ENCODE measurements at regions not wholly inside any gene's neighbourhood (a gene's known extent, or its start where the extent isn't known, plus 50 kb on each side); places are given as distances from the start of the nearest gene placed in this dataset.

DNA sequence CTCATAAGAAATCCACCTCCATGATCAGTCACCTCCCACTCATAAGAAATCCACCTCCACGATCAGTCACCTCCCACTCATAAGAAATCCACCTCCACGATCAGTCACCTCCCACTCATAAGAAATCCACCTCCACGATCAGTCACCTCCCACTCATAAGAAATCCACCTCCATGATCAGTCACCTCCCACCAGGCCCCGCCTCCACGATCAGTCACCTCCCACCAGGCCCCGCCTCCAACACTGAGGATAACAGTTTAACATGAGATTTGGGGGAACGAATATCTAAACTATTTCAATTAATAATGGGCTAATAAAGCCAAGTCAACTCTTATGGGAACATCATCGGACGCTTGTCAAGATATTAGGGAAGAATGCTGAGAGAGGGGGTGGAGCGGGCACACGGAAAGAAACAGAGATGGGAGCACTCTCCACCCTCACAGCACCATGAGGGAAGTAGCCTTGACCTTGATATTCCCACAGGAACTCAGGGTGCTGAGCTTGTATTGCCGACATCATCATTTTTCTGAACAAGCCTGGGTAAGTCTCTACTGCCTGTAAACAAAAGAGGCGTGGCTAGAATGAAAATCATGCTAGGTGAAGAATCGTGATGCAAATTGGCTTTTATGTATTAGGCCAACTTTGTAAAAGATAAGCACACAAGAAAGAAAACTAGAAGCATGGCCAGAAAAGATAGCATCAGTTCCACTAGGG lies 303.5 kb upstream of the KLF6 start:
- DNase-seq, result no peak

DNA sequence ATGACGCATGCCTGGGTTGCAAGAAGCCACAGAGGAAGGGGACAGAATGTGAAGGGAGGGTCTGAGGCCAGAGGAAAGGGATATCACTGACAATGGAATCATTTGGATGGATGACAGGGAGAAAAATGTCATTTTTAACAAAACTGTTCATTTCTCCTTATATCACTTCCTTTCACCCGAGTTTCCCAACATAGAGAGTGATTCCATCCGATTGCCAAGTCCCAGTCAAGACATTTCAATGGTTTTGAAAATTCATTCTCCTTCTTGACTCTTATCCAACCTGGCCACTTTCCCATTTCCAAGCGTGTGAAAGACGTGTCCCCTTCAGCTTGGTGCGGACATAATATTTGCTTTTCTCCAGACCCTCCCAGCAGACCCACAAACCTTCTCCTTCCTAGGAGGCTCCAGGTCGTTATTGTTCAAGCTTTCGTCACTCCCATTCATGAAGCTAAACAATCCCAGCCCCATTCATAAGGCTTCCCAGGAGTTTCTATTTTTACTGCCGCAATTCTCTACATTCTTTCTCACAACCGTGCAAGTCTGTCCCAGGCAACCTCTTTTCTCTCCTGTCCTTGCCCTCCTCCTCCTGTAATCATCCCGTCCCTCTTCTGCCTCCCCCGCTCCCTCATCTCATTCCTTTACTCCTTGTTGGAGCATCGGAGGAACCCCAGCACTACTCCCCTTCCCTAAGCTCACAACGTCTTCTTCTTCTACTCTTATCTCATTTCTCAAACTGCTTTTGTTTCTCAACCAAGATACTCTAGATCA lies 301.3 kb upstream of the KLF6 start:
- no peak for DNase-seq

DNA sequence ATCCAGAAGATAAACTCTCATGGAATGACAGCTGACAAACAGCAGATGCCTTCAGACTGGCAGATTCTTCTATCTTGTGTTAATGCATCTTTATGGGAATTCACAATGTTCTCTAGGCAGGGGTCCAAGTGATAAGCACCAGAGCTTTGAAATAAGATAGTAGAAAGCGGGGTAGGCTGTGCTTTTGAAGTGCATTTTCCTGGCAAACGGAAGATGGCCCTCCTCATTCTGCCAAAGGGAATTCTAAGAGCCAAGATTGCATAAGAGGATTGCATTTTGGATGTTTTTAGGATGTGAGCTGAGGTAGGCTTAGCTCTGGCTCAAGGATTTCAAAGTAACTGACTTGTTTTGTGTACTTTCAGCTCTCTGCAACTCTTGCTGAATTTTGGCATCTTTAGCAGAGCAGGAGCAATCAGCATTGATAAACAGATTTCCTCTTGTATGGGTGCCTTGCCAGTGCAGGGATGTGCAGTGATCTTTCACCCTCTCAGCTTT lies 298.5 kb upstream of the KLF6 start:
- no peak for DNase-seq

DNA sequence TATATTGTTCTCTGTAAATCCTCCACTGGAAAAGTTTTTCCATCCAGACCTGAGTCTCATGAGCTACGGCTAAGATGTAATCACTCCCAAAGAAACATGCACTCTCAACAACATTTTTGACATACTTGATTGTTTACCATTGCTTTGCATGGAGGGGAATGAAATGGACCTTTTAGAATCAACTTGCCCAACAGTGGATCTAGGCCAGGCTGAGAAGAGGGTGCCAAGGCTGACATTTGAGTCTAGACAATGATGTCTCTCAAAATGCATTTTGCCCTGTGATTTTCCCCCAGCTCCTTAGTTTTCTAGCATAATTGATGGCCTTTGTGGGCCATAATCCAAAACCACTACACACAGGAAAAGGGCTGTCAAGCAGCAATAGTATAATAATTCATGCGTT lies 297.9 kb upstream of the KLF6 start:
- no peak for DNase-seq

DNA sequence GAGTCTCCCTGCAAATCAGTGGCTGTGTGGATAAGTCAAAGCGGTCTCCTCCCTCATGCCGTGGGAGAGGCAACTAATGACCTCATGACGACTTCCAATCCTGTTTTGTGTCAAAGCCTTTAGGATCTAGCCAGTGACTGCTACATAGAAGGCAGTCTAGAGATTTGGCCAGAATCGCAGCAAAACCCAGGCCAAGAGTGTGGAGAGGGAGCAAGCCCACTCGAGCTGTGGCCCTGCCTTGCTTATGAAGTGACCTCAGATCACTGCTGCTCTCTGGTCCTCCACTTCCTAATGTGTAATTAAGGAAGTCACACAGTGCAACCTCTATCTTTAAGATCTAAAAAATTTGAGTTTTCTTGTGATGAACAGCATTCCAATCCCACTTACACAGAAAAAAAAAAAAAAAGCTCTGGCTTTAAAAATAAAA lies 296.7 kb upstream of the KLF6 start:
- DNase-seq, result no peak

DNA sequence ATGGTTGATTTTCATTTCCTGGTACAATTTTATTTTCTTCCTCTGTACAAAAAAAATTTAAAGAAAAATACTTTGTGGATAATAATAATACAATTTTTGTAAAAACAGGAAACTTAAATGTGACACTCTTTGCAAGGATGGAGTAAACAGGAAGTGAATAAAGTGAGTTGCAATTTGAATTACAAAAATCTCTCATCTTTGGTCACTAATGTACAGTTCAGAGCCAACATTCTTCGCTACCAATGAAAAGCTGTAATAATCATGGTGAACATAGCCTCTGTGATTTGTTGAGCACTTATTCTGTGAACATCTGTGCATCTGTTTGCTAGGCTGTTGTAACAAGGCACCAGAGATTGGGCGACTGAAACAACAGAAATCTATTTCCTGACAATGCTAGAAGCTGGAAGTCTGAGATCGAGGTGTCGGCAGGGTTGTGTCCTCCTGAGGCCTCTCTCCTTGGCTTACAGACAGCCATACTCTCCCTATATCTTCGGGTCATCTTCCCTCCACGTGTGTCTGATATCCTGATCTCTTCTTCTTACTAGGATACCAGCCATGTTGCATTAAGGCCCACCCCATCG lies 295.3 kb upstream of the KLF6 start:
- no peak for DNase-seq

DNA sequence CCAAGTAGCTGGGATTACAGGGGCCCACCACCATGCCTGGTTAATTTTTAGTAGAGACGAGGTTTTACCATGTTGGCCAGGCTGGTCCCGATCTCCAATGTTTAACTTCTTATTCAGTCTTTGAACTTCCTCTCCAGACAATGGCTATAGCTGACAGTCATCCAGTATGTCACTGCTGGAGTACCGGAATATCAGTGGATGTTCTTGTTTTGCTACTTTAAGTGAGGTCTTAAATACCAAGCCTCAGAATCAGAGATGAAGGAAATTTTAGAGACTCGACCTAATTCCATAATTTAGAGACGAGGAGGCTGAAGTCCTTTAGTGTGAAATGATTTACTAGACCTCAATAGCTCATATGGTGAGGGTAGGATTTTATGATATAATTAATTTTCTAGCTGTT lies 294.8 kb upstream of the KLF6 start:
- DNase-seq, result no peak

DNA sequence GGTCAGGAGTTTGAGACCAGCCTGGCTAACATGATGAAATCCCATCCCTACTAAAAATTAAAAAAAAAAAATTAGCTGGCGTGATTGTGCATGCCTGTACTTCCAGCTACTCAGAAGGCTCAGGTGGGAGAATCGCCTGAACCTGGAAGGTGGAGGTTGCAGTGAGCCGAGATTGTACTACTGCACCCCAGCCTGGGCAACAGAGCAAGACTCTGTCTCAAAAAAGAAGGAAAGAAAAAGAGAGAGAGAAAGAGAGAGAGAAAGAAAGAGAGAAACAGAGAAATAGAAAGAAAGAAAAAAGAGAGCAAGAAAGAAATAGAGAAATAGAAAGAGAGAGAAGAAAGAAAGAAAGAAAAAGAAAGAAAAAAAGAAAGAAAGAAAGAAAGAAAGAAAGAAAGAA lies 292.8 kb upstream of the KLF6 start:
- no peak for DNase-seq

DNA sequence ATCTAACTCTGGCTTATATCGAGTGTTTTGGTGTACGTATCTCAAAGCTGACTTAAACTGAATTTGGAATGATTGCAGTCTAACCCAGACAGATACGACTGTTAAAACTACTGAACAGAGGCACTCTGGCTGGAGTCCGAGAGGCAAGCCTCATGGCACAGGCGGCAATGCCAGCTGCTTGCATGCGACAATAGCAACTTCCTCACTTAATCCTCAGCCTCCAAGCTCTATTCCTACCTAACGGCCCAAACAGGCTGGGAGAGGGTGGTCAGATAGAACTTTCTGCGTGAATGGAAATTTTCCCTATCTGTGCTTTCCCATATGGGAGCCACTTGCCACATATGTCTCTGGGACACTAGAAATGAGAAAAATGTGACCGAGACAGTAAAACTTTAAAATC lies 292.0 kb upstream of the KLF6 start:
- no peak for DNase-seq

DNA sequence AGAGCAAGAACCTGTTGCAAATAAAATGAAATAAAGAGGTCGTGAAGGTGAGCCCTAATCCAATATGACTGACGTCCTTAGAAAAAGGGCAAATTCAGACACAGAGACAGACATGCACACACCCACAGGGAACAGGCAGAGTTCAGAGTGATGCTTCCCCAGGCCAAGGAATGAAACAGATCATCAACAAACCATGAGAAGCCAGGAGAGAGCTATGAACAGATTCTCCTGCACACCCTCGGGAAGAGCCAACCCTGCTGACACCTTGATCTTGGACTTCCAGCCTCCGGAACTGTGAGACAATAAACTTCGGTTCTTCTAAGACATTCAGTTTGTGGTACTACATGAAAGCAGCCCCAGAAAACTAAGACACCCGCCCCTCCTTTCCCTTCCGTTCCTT lies 290.4 kb upstream of the KLF6 start:
- no peak for DNase-seq

DNA sequence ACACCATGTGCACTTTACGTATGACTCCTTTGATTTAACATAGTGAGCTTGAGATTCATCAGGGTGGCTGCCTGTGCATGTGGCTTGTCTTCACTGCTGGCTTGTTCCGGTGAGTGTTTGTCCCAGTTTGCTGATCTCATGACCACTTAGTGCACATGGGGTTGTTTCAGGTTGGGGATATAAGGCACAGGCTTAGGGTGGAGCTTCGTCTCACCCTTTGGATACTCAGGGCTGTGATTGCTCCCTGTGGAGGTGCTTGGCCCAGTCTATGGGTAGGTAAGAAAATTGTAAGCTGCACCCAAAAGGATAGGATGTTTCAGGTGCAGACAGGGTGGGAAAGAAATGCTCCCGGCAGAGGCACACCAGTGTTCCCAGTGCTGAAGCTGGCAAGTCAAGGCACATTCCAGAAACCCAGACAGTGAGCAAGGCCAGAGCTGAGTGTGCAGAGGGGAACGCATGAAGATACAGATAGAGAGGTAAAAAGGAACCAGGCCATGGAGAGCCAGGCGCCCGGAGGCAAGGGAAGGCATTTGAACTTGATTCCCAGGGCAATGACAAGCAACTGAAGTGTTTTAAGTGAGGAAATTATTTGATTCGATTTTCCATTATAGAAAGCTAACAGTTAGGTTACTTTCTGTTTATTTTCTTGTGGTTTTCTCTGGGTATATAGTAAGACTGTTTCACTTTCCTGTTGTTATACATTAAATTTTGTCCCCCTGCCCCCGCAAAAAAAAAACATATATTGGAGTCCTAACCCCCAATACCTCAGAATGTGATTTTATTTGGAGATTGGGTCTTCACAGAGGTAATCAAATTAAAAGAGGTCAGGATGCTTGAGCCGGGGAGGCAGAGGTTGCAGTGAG lies 289.8 kb upstream of the KLF6 start:
- DNase-seq, result no peak

DNA sequence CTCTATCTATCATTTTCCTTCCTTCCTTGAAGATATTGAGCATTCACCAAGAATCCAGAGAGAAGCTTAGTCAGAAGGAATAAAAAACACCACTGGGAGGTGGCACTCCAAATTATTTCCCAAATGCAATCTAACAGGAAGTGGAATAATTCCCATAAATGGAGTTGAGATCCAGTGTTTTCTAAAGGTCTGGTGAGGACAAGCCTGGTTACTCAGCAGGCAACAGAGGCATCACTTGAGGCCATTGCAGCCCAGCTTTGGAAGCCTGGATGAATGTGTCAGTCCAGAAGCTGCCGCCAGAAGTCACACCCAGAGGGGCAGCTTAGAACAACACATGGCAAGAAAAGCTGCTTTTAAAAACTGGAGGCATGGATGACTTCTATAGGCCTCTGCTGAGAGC lies 288.9 kb upstream of the KLF6 start:
- no peak for DNase-seq

DNA sequence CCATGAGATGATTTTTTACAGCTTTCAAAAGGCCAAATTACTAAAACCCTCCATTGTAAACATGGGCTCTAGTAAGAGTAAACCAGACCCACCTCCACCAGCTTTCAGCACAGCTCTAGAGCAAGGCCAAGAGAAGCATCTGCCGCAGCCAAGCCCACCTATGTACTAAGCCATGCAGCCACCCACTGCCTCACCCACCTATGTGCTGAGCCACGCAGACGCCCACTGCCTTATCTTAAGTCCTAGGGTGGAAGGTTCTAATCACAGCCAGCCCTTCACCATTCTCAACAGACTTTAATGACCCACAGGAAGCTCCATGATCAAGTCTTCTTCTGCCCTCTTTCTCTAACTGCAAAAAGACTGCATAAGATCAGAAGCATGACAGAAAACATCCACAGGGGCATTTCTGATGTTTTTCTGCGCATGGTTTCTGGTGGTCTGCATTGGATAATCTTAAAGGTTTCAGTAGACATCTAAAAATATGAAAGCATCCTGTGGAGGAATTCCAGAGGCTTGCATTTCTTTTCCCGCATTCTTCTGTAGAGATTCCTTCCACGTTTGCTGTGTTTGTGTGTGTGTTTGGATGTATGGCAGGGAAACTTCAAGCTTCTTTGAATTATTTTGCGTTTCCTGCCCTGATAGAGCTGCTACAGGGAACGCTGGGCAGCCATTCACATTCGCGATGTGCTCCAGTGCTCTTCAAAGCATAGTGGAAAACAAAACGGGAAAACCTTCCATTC lies 286.1 kb upstream of the KLF6 start:
- no peak for DNase-seq

DNA sequence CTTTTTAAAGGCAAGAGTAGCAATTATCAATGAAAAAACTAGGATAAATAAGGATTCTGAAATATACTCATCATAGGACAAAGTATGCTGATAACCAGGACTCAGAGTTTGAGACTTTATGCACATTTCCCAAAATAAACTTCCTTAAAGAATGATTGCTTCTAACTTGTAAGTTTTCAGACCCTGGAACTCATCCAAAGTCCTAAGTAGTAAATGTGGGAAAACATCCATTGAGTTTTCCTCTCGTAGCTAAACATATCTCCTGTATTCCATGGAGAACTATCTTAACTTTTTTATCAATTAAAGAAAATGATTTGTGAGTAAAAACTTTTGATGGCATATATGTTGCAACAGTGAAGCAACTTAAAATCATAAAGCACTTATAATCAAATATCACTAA lies 285.2 kb upstream of the KLF6 start:
- DNase-seq, result no peak

DNA sequence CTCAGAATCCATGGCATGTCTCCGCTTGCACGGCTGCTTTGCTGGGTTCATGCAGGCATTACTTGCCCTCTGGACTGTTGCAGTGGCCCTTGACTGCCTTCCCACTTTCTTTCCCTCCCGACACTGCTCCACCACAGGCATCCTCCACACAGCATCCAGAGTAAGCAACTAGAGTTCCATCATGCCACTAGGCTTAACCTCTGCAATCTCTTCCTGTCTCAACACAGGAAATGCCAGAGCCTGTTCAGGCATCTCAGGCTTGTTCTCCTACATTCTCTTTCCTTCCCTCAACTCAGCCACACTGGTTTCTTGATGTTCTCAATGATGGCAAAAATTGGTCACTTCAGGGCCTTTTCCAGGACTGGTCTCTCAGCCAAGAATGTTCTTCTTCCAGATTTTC lies 284.5 kb upstream of the KLF6 start:
- no peak for DNase-seq

DNA sequence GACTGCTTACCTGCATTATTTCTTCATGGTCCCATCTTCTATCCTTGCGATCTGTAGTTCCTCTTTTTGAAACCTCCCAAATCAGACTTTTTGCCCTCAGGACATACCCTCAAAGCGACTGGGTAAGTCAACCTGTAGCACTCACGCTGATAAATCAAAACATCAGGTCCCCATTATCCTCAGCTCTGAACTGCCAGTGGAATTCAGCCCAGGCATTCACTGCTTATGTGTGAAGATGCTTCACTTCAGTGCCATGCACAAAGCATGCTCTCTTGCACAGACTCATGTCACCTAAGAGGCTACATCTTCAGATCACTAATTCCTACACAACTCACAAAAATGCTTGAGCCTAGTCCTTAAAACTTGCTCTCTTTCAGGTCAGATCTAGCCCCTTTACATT lies 283.6 kb upstream of the KLF6 start:
- DNase-seq, result no peak

DNA sequence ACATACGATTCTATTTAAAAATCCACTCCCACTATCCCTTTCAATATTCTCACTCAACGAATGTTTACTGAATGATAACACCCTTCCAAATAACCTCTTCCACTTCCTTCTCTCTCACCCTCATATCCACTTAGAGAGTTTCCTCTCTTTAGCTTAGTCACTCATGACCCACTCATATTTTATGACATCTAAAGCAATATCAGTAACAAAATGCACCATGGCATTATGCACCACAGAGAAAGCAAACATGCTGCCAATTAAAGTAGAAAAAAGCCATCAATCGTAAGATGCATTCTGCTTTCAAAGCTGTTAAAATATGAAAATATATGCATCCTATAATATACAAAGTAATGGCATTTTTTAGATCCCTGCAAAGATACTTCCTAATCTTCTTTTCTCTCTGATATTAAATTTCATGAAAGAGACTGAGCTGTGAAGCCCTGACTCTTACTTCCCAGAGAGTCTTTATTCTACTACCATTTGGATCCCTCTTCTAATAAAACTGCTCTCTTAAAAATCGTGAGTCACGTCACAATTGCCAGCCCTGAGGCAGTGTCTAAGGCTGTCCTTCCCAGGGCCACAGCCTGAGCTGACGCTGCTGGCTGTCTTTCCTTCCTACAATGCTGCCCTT lies 283.0 kb upstream of the KLF6 start:
- no peak for DNase-seq

DNA sequence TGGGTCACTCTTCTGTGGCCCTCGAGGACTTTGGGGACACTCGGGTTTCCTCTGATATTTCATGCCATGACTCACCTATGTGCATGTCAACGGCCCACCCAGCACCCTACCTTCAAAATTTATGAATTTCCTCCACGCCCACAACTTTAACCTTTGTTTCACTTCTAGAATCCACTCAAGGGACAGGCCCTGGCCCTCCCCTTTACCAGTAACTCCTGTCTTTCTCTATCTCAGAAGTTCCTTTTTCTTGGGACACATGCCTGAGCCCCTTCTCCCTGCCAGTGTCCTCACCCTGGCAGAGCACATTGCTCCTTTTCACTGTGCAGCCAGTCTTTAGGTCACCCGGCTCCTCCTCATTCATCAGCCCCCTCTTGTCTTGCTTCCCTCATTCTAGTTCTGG lies 282.5 kb upstream of the KLF6 start:
- no peak for DNase-seq

DNA sequence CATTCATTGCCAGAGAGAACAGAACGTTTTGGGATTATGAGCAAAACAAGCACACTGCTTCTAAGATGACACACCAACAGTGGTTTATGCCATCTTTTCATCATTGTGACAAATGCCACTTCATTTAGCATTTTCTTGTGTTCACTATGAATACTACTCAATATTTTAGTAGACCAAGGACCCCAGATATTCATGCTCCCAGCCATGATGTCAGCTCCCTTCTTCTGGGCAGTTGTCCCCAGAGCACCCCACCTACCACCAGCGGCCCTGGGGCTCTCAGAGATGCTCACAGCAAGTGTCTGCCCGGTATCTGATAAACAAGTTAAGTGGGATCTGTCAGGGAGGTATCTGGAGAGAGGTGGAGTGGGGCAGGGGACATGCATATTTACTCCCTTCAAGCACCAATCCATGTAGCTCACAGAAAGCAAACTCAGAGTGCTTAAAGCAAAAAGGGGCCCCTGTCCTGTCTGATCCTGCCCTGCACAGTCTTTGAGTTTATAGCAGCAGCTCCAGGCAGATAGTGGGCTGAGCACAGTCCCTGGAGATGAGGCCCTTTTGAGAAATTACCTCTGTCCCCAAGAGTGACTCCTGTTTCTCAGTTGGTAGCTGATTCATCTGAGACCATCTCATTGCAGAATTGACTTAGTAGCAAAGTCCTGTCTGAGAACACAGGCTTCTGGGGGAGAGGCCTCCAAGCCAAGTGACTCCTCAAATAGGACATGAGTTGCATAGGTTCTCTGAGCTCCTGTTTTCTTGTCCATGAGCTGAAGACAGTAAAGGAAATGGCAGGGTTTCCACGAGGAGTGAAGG lies 281.8 kb upstream of the KLF6 start:
- DNase-seq, result no peak

DNA sequence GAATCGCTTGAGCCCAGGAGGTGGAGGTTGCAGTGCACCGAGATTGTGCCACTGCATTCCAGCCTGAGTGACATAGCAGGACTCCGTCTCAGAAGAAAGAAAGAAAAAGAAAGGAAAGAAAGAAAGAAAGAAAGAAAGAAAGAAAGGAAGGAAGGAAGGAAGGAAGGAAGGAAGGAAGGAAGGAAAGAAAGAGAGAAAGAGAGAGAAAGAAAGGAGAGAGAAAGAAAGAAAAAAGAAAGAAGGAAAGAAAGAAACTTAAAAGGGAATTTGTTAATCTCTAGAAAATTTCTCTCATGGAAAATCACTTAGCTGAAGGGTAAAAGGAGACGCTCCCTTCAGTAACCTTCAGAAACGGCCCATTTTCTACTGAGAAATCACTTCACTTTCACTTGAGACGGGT lies 279.5 kb upstream of the KLF6 start:
- DNase-seq, result no peak

DNA sequence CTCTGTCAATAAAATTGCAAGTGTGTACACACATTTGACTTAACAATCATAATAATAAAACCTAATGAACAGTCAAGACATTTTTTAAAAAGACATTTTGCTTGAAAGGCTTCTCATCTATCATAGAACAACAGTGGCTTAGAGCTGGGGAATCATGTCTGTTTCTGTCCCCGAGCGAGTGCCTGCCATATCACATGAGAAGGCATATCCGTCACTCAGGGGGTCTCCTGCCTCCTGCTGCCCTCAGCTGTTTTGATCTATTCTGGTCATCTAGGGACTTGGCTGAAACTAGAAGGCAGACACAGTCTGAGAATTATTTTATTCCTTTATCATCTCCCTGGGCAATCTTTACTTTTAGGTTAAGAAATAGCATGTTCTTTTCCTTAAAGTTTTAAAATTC lies 278.7 kb upstream of the KLF6 start:
- no peak for DNase-seq

Measured in SIG-M5 (cell line).